GM23338 (cell line): ENCODE measurements at regions not wholly inside any gene's neighbourhood (a gene's known extent, or its start where the extent isn't known, plus 50 kb on each side); places are given as distances from the start of the nearest gene placed in this dataset.

Experiments used
- ATAC-seq: fragments of 200-7000 bp; cut with Tn5 transposase; 3 replicates; pipeline ENCODE4 v1.9.1; 2020
- DNase-seq: peaks from one replicate; pipeline ENCODE4 v3.0.0-alpha.2; 2015; ENCODE audit warnings: low spot score
- H2AFZ ChIP-seq: fragments of 200-600 bp; sonication (generic); 2 replicates; pipeline ENCODE4 v1.8.0; 2016; ENCODE audit warnings: antibody characterized with exemption, mild to moderate bottlenecking, moderate library complexity
- H3F3A ChIP-seq: fragments of 200-600 bp; sonication (generic); replicated peaks from 2 replicates; pipeline ENCODE4 v1.8.0; 2017; ENCODE audit warnings: antibody characterized with exemption, mixed run types, low read depth
- H3K27ac ChIP-seq: fragments of 200-600 bp; sonication (generic); 2 replicates; pipeline ENCODE4 v1.6.1; 2016; ENCODE audit warnings: low read depth
- H3K27me3 ChIP-seq: fragments of 200-600 bp; sonication (generic); 2 replicates; pipeline ENCODE4 v1.8.0; 2016; ENCODE audit warnings: mild to moderate bottlenecking, mixed run types, moderate library complexity; ENCODE audit not compliant: insufficient read depth
- H3K36me3 ChIP-seq: fragments of 200-600 bp; sonication (generic); 2 replicates; pipeline ENCODE4 v1.8.0; 2016; ENCODE audit warnings: mild to moderate bottlenecking; ENCODE audit not compliant: insufficient read depth
- H3K4me1 ChIP-seq: fragments of 200-600 bp; sonication (generic); 2 replicates; pipeline ENCODE4 v1.8.0; 2016; ENCODE audit warnings: mild to moderate bottlenecking, moderate library complexity; ENCODE audit not compliant: insufficient read depth
- H3K4me2 ChIP-seq: fragments of 200-600 bp; sonication (generic); 2 replicates; pipeline ENCODE4 v1.7.1; 2017; ENCODE audit warnings: mixed run types
- H3K4me3 ChIP-seq: fragments of 200-600 bp; sonication (generic); 2 replicates; pipeline ENCODE4 v1.6.1; 2016; ENCODE audit warnings: mixed run types
- H3K79me2 ChIP-seq: fragments of 200-600 bp; sonication (generic); replicated peaks from 2 replicates; pipeline ENCODE4 v1.8.0; 2017; ENCODE audit warnings: mild to moderate bottlenecking; ENCODE audit not compliant: insufficient read depth
- H3K9me2 ChIP-seq: fragments of 200-600 bp; sonication (generic); 2 replicates; pipeline ENCODE4 v1.8.0; 2017; ENCODE audit not compliant: insufficient read depth
- H4K20me1 ChIP-seq: fragments of 200-600 bp; sonication (generic); replicated peaks from 2 replicates; pipeline ENCODE4 v1.8.0; 2017; ENCODE audit warnings: mild to moderate bottlenecking; ENCODE audit not compliant: insufficient read depth
- H3K27ac Mint-ChIP-seq: 2 replicates; pipeline ENCODE4 v1.8.0; 2020; ENCODE audit warnings: inconsistent platforms, mild to moderate bottlenecking, moderate library complexity, mixed read lengths
- H3K27me3 Mint-ChIP-seq: 3 replicates; pipeline ENCODE4 v1.8.0; 2022; ENCODE audit warnings: low read depth, mild to moderate bottlenecking, moderate library complexity, mixed read lengths, inconsistent platforms; ENCODE audit not compliant: insufficient read depth, poor library complexity
- H3K36me3 Mint-ChIP-seq: 3 replicates; pipeline ENCODE4 v1.8.0; 2021; ENCODE audit warnings: low read depth, mild to moderate bottlenecking, inconsistent platforms, moderate library complexity, mixed read lengths
- H3K4me1 Mint-ChIP-seq: 3 replicates; pipeline ENCODE4 v1.8.0; 2020; ENCODE audit warnings: mild to moderate bottlenecking, inconsistent platforms, mixed read lengths
- H3K4me3 Mint-ChIP-seq: 3 replicates; pipeline ENCODE4 v1.8.0; 2021; ENCODE audit warnings: moderate library complexity, mild to moderate bottlenecking, inconsistent platforms, mixed read lengths
- H3K9me3 Mint-ChIP-seq: 3 replicates; pipeline ENCODE4 v1.8.0; 2020; ENCODE audit warnings: moderate library complexity, mild to moderate bottlenecking, inconsistent platforms, mixed read lengths
- CREB1 ChIP-seq: fragments of 250-450 bp; sonication (Bioruptor Pico); IDR thresholded peaks from 2 replicates; pipeline ENCODE4 v1.5.0; 2020; ENCODE audit warnings: low read depth, mild to moderate bottlenecking, moderate library complexity
- CTCF ChIP-seq, 2 experiments: fragments of 200-600 bp in 1 of 2; sonication (generic) in 1 of 2; conservative IDR thresholded peaks; 2 replicates each; pipeline versions ENCODE4 v1.5.1 to v1.6.1; 2016 to 2017; ENCODE audit warnings: antibody characterized with exemption in 2 of 2, low read depth in 2 of 2, mild to moderate bottlenecking in 2 of 2, moderate library complexity in 1 of 2
- ETS1 ChIP-seq: IDR thresholded peaks from 2 replicates; pipeline ENCODE4 v1.6.1; 2016; ENCODE audit warnings: antibody characterized with exemption
- EZH2phosphoT487 ChIP-seq: fragments of 200-600 bp; sonication (generic); IDR thresholded peaks from one replicate; pipeline ENCODE4 v1.8.1; 2018; ENCODE audit warnings: antibody characterized with exemption; ENCODE audit not compliant: unreplicated experiment
- JUNB ChIP-seq: IDR thresholded peaks from one replicate; pipeline ENCODE4 v1.6.1; 2016; ENCODE audit warnings: antibody characterized with exemption; ENCODE audit not compliant: unreplicated experiment
- NANOG ChIP-seq: IDR thresholded peaks from 2 replicates; pipeline ENCODE4 v1.6.1; 2016; ENCODE audit warnings: antibody characterized with exemption, borderline replicate concordance
- REST ChIP-seq: IDR thresholded peaks from one replicate; pipeline ENCODE4 v1.6.1; 2018; ENCODE audit warnings: antibody characterized with exemption; ENCODE audit not compliant: unreplicated experiment
- STAT1 ChIP-seq: IDR thresholded peaks from one replicate; pipeline ENCODE4 v1.6.1; 2016; ENCODE audit warnings: antibody characterized with exemption; ENCODE audit not compliant: unreplicated experiment
- ZNF114 ChIP-seq: fragments of 250-450 bp; sonication (Bioruptor Pico); IDR thresholded peaks from 2 replicates; pipeline ENCODE4 v1.5.0; 2020; ENCODE audit warnings: mild to moderate bottlenecking, moderate library complexity
- ZNF331 ChIP-seq: fragments of 250-450 bp; sonication (Bioruptor Pico); IDR thresholded peaks from 2 replicates; pipeline ENCODE4 v1.5.0; 2020; ENCODE audit warnings: low read depth, mild to moderate bottlenecking, moderate library complexity
- ZNF462 ChIP-seq: fragments of 250-450 bp; sonication (Bioruptor Pico); IDR thresholded peaks from 2 replicates; pipeline ENCODE4 v1.5.0; 2020; ENCODE audit warnings: mild to moderate bottlenecking, moderate library complexity

GRCh38 chr6:8556370-8557013 lies 121.1 kb upstream of the SLC35B3 start:
- DNase-seq: no peak
- Mint-ChIP-seq H3K27me3 (no peaks in the 10 kb centered on the region), H3K4me3 (no peak overlapping the region), H3K36me3 (no peaks in the 10 kb centered on the region), H3K9me3 (no peaks in the 10 kb centered on the region; the same call in 2 of the 3 replicates), H3K4me1 (peaks cover 14% of the 10 kb centered on the region), H3K27ac (no peak overlapping the region)
- ATAC-seq: no peak
- Histone ChIP-seq H3K4me2 (no peak overlapping the region), H3K4me1 (0 out of 2 replicates have a peak, but pooled peaks cover 4% of the 10 kb centered on the region), H3K9me2 (no peaks in the 10 kb centered on the region), H3K79me2 (no peaks in the 10 kb centered on the region), H3F3A (no peaks in the 10 kb centered on the region), H3K4me3 (no peak overlapping the region), H3K36me3 (no peaks in the 10 kb centered on the region), H3K27ac (no peak overlapping the region), H3K27me3 (no peaks in the 10 kb centered on the region), H4K20me1 (no peaks in the 10 kb centered on the region), H2AFZ (no peak overlapping the region)
- TF ChIP-seq ZNF114 (CRISPR knock-in tag): no peak
- TF ChIP-seq EZH2phosphoT487: no peak
- TF ChIP-seq CREB1 (CRISPR knock-in tag): no peak
- TF ChIP-seq ZNF331: no peak
- TF ChIP-seq NANOG: no peak
- no peak for TF ChIP-seq ETS1
- no peak for TF ChIP-seq CTCF (conservative IDR thresholded peaks at IDR 0.05; ENCODE audit: low read depth in 2 of 2)
- no peak for TF ChIP-seq REST
- TF ChIP-seq JUNB: no peak
- no peak for TF ChIP-seq ZNF462 (CRISPR knock-in tag)
- no peak for TF ChIP-seq STAT1
